Transverse colon (tissue), 4 donors: ENCODE measurements at regions not wholly inside any gene's neighbourhood (a gene's known extent, or its start where the extent isn't known, plus 50 kb on each side); places are given as distances from the start of the nearest gene placed in this dataset.
"Not testable (repeated sequence)": the region's sequence is repeated elsewhere in the genome, so short reads cannot be mapped to it uniquely, and the experiment has no call there.

Source experiments
- CTCF ChIP-seq, 5 experiments: fragments of 200-600 bp in 3 of 5; fragments of 450-650 bp in 2 of 5; sonication (generic) in 3 of 5; IDR thresholded peaks; 1 replicate in 2 of 5; 2 replicates in 3 of 5; pipeline ENCODE4 v1.5.1; 2016 to 2017; ENCODE audit warnings: antibody characterized with exemption in 5 of 5, inconsistent platforms in 3 of 5, mild to moderate bottlenecking in 2 of 5, moderate library complexity in 1 of 5
- EP300 ChIP-seq: sonication (generic); formaldehyde crosslinking; IDR thresholded peaks from one replicate; pipeline ENCODE4 v1.6.1; 2017; ENCODE audit warnings: antibody characterized with exemption, low read depth
- POLR2A ChIP-seq: fragments of 450-650 bp; IDR thresholded peaks from one replicate; pipeline ENCODE4 v1.6.1; 2016; ENCODE audit warnings: antibody characterized with exemption, mild to moderate bottlenecking, moderate library complexity
- POLR2AphosphoS5 ChIP-seq, 3 donors: sonication (generic); formaldehyde crosslinking; IDR thresholded peaks; one replicate each; pipeline ENCODE4 v1.6.1; 2016; ENCODE audit warnings: antibody characterized with exemption in 3 of 3

- not testable (repeated sequence) for TF ChIP-seq CTCF (IDR thresholded peaks at IDR 0.05); POLR2AphosphoS5 (IDR thresholded peaks at IDR 0.05); EP300; POLR2A
Measured at GRCh38 chr5:176061660-176062059, 93.5 kb upstream of the THOC3 start.
